ENCODE measurements at regions not wholly inside any gene's neighbourhood (a gene's known extent, or its start where the extent isn't known, plus 50 kb on each side); places are given as distances from the start of the nearest gene placed in this dataset.

DNA sequence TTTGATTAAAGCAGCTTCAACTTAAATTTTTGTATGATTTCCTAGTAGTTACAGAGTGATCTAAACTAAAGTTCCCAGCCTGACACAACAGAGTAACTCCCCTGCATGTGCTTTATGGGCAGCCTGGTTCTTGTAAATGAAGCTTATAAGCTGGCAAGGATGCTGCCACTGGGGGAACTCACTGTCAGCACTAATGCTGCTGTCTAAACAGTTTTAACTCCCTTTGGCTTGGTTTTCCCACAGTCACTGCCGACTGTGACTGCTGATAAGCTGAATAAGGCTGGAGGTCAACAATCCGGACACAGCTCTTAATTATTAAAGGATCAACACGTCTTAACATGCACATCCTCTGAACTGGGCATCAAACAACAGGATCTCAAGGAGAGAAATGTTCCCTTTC, 130.1 kb downstream of the OTUD1 start:
- TF ChIP-seq, protein P1, sequence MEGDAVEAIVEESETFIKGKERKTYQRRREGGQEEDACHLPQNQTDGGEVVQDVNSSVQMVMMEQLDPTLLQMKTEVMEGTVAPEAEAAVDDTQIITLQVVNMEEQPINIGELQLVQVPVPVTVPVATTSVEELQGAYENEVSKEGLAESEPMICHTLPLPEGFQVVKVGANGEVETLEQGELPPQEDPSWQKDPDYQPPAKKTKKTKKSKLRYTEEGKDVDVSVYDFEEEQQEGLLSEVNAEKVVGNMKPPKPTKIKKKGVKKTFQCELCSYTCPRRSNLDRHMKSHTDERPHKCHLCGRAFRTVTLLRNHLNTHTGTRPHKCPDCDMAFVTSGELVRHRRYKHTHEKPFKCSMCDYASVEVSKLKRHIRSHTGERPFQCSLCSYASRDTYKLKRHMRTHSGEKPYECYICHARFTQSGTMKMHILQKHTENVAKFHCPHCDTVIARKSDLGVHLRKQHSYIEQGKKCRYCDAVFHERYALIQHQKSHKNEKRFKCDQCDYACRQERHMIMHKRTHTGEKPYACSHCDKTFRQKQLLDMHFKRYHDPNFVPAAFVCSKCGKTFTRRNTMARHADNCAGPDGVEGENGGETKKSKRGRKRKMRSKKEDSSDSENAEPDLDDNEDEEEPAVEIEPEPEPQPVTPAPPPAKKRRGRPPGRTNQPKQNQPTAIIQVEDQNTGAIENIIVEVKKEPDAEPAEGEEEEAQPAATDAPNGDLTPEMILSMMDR (IDR thresholded peaks at IDR 0.05): no peak
- no peak for TF ChIP-seq POLR2AphosphoS5 (IDR thresholded peaks at IDR 0.05; ENCODE audit: low read depth, low read length)
- TF ChIP-seq SIN3A (IDR thresholded peaks at IDR 0.05; ENCODE audit: borderline replicate concordance, insufficient read depth, low read depth, low read length): no peak
- no peak for TF ChIP-seq TCF7L2 (IDR thresholded peaks at IDR 0.05; ENCODE audit: low read depth, low read length)
